CD4-positive, alpha-beta T cell treated with Interleukin-2 at 100 ng/mL for 4 hours (primary cell): ENCODE measurements at regions not wholly inside any gene's neighbourhood (a gene's known extent, or its start where the extent isn't known, plus 50 kb on each side); places are given as distances from the start of the nearest gene placed in this dataset.

ENCODE experiments used
- DNase-seq: peaks from one replicate; pipeline ENCODE4 v3.0.0-alpha.2; 2020; ENCODE audit warnings: low spot score

GRCh38 chr9:121569266-121569648 lies 69.6 kb upstream of the GGTA1 start:
- DNase-seq: no peak

GRCh38 chr9:121572581-121572980 lies 72.9 kb upstream of the GGTA1 start:
- DNase-seq: no peak

DNA sequence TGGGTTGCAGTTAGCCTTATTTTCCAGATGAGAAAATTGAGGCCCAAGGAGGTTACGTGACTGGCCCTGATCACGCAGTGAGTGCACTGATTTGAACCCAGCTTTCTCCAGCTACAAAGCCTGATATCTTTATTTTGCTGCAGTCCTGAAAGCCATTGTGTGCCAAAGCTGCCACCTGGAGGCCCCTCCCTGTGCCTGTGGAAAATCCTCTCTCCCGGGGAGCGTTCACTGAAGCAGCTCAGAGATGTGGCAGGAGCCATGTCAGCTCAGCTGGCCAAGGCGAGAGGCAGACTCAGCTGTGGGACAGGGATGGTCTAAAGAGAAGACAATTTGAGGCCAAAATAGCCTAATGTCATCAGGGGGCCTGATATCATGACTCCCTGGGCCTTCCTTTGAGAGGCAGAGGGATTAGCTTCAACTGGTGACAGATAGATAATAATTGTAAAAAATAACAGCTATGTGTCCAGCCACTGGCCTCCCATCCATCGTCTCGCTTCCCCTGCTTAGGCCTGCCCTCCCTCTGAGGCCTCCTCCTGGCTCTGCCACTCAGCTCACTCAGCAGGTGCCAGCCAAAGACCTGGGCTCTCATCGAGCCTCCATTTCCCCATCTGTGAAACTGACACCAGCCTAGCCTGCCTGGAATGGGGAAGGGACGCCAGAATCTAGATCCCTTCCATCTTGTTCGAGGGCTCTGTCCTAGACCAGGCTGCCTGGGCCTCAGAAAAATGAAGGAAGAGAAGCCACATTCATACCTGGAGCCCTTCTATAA lies 74.3 kb upstream of the GGTA1 start:
- no peak for DNase-seq

GRCh38 chr9:121574774-121575519 lies 75.3 kb upstream of the GGTA1 start:
- DNase-seq: no peak

- no peak for DNase-seq
Measured at GRCh38 chr9:121576281-121577075, 75.0 kb upstream of the DAB2IP start.

DNA sequence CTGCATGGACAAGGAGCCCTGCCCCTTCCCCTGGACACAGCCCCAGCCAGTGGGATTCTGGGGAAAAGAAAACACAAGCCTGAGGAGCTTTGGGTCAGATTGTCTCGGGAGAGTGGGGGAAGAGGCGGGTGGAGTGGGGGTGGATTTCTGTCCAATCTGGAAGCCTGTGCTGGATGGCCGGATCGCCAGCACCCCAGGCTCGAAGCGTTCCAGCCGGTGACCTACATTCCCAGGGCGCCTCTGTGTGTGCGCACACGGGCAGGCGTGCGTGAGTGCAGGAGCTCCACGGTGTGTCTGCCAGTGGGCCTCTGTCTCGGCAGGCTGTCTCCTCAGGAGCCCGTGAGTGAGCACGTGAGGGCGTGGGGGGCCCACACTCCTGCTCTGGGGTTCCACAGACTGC lies 74.3 kb upstream of the DAB2IP start:
- DNase-seq: no peak

GRCh38 chr9:121577572-121577971 lies 73.9 kb upstream of the DAB2IP start:
- DNase-seq: no peak

- no peak for DNase-seq
Measured at GRCh38 chr9:121581786-121582600, 69.4 kb upstream of the DAB2IP start.

DNA sequence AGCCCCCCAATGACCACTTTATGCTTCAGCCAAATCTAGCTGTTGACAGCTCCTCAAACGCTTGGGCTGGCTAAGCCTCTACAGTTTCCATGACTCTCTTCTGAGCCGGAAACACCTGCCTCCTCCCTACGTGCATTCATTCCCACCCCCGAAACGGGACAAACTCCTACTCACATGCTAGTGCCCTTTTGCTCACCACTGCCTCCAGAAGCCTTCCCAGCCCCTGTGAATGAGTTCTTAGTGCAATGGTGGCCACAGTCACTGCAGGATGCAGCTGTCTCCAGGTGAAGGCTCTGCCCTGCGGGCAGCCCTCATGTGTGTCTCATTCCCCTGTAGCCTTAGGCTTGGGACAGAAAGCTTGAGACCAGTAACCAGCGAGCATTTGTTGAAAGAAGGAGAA lies 68.8 kb upstream of the DAB2IP start:
- no peak for DNase-seq

DNA sequence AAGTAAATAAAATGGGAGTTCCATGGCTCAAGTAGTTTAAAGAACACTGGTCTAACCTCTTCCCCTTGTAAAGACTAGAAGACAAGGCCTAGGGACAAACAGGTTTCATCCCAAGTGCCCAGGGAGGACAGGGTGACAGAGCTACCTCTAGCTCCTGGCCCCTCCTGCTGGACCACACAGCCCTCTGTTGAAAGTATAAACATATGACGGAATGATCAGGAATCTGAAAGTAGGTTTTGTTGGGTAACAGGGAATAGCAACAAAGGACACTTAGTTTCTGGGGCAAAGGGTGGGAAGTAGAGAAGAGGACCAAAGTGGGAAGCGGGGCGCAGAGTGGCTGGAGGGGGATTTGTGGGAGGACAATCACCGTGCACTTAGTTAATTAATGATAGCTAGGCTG lies 67.0 kb upstream of the DAB2IP start:
- DNase-seq: no peak

DNA sequence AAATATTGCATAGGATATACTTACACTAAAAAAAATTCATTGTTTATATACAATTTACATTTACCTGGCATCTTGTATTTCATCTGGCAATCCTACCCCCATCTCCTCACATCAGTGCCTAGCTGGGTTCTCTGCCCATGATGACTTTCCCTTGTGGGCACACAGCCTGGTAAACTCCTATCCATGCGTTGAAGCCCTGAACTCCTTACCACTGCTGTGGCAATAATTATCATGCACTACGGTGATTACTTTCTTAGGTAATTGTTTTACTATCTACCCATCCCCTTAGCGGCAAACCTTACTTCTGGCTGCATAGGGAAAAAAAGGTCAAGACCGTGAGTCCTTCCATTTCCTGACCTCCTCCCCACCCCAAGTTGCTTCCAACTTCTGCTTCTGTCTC lies 63.6 kb upstream of the DAB2IP start:
- DNase-seq: no peak

- no peak for DNase-seq
Measured at GRCh38 chr9:121589986-121590385, 61.4 kb upstream of the DAB2IP start.

- DNase-seq: no peak
Measured at GRCh38 chr9:121592265-121592664, 59.2 kb upstream of the DAB2IP start.

GRCh38 chr9:121593066-121593465 lies 58.4 kb upstream of the DAB2IP start:
- DNase-seq: no peak

- DNase-seq: no peak
Measured at GRCh38 chr9:121596515-121596914, 54.9 kb upstream of the DAB2IP start.

DNA sequence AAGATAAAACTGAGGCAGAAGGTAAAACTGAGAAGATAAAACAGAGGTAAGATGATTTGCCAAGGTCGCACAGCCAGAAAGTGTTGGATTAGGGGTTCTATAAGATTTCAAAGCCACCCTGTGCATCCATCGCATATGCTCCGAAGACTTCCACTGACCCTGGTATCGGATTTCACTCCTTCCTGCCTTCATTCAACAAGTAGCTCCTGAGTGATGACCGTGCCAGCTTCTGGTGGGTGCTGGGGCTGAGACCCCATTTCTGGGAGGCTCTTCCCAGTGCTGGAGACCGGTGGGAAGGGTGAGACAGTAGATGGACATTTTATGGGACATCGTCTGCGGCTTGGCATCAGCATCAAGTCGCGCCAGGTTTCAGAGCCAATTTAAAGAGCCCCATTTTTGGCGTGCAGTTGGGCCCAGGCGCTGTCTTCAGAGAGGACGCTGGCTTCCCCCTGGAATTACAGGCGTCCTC lies 53.7 kb upstream of the DAB2IP start:
- DNase-seq: no peak

DNA sequence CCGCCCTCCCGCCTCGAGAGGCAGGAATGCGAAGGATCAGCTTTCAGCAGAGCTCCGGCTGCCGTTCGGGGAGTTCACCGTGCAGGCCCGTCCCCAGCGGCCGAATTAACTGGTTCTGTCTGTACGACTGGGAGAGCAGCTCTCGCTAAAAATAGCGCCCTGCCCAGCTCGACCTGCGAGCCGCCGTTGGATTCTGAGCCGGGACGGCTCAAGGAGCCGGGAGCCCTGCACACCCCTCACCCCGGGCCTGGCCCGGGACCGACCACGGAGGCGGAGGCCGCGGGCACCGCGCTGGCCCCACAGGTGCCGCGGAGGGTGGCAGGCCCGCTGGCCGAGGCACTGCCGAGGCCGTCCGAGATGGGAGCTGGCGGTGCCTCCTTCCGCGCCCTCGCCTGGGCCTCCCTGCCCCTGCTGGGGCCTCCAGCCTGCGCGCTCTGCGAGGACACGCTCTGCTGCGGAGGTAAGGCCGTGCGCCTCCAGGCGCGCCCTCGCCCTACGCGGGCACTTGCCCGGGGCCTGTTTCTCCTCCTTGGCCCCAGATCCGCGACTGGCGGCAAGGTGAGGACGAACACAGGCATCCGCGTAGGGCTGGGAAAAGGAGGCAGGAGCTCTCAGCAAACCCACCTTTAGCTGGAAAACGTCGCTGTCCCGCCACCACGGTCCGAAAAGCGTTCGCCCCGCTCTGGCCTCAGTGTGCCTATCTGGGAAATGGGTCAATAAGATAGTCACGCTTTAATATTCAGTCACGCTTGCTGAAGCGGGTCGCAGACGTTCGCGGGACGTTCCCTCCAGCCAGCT lies 53.1 kb upstream of the DAB2IP start:
- no peak for DNase-seq

DNA sequence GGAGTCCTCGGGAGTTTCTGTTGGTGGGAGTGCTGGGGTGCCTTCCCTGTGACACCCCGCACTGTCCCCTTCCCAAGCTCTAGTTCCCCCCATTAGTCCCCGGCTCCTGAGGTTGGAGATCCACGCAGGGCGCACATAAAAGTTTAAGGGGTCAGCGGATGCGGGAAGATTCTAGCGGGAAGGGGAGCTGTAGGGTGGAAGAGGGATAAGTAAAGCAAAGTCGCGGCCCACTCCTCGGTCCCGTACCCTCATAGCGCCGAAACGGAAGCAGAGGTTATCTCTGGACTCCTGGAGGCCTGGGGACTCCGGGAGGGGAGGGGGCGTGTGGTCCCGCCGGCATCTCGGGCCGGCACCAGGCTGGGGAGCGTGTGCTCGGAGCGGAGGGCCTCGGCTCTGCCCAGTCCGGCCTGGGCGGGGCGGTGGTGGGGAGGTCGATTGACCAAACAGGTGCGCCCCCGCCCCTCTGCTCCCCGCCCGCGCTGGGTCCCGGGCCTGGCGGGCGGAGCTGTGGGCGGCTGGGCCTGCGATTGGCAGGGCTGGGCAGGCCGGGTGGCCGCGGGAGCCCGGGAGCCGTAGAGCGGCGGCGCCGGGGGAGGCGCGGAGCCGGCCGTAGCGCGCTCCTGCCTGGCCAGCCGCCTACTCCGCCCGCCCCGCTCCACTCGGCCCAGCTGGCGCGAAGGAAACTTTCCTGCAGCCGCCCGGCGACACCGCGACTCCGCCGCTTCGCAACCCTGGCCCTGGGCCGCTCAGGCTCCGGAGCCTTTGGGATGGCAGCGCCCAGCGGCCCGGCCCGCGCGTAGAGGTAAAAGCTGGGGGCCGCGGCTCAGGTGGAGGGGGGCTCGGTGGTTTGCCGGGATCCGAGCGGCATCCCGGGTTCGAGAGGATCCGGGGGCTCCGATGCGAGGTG lies 52.2 kb upstream of the DAB2IP start:
- no peak for DNase-seq

DNA sequence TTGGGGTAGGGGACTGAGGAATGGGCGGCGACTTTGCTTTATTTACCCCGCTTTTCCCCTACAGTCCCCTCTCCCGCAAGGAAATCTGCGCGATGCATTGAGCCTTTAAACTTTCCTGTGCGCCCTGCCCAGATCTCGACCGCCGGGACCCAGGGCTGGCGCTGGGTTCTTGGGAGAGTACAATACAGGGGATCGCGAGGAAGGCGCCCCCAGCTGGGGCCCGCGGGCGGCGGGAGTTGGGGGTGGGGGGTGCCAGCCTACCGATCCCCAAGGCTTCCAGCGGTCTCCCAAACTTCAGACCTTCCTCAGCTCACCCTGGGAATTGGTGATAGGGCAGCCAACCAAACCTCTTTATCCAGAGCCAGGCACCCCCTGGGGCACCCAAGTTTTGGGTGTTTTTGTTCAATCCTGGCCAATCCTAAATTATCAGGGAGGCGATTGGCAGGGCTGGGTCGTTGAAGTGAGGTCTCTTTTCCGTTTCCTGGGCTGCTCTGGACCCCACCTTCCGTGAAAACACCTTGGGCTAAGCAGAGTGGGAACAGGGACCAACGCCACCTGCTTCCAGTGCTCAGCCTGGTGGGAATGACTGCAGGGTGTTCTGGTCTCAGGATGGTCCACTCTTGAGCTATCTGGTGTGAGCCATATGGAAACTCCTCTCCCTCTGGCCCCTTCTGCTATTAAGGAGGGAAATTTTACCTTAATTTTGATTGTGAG lies 51.4 kb upstream of the DAB2IP start:
- no peak for DNase-seq
